ENCODE measurements at regions not wholly inside any gene's neighbourhood (a gene's known extent, or its start where the extent isn't known, plus 50 kb on each side); places are given as distances from the start of the nearest gene placed in this dataset.

GRCh38 chr10:52955337-52955736 lies 182.8 kb upstream of the MBL2 start:
- H3K4me3 ChIP-seq = no peak overlapping the region
- TF ChIP-seq CTCF (IDR thresholded peaks at IDR 0.05) (no peak), POLR2A (IDR thresholded peaks at IDR 0.05) (no peak)
- intact Hi-C loops (cut with DNase I) = no loop called here
- WGBS (ENCODE audit: insufficient coverage, low coverage, low lambda C conversion rate, missing lambda C conversion rate) = 81% methylated on average over 5 of the region's 21 CpGs
- H3K9me3 ChIP-seq = no peaks in the 10 kb centered on the region
- no peaks in the 10 kb centered on the region for H3K27me3 ChIP-seq
- ATAC-seq = no peak
- H3K4me1 ChIP-seq = no peaks in the 10 kb centered on the region
- no peak for DNase-seq
- H3K27ac ChIP-seq = no peak overlapping the region
- H3K36me3 ChIP-seq = no peaks in the 10 kb centered on the region

DNA sequence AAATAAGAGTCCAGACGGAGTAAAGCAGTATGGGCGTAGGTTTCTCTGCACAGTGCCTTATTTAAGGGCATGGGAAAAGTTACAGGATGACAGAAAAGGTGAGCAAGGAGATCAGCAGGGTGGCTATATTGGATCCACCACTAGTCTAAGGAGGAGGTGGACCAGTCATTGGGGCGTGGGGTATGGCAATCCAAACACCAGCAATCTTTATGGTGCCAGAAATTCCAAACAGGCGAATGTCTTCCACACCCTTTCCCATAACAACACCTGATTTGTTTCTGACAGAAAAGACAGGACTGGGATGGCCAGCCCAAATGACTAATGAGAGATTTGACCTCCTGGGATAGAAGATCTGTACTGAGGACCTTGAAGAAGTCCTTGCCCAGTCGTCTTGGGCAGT lies 181.8 kb upstream of the MBL2 start:
- DNase-seq (no peak), ATAC-seq (no peak)
- H3K27me3 ChIP-seq = no peaks in the 10 kb centered on the region
- no peaks in the 10 kb centered on the region for H3K9me3 ChIP-seq
- no peaks in the 10 kb centered on the region for H3K4me1 ChIP-seq
- H3K27ac ChIP-seq = no peak overlapping the region
- TF ChIP-seq CTCF (IDR thresholded peaks at IDR 0.05) (no peak), POLR2A (IDR thresholded peaks at IDR 0.05) (no peak)
- intact Hi-C loops (cut with DNase I) = no loop called here
- H3K4me3 ChIP-seq = no peak overlapping the region
- no peaks in the 10 kb centered on the region for H3K36me3 ChIP-seq
- WGBS (ENCODE audit: insufficient coverage, low coverage, low lambda C conversion rate, missing lambda C conversion rate) = 73% methylated on average over 2 of the region's 5 CpGs

- 76% methylated on average over 7 of the region's 9 CpGs for WGBS (ENCODE audit: insufficient coverage, low coverage, low lambda C conversion rate, missing lambda C conversion rate)
Observed at GRCh38 chr10:52952391-52953055, 179.9 kb upstream of the MBL2 start.

GRCh38 chr10:52951824-52952223 lies 179.2 kb upstream of the MBL2 start:
- ATAC-seq = peak; percentile 93 to 99 (median 96)
- no peak overlapping the region for H3K27ac ChIP-seq
- no peaks in the 10 kb centered on the region for H3K27me3 ChIP-seq
- no peaks in the 10 kb centered on the region for H3K36me3 ChIP-seq
- TF ChIP-seq CTCF (IDR thresholded peaks at IDR 0.05) (peak; percentile 59 to 76 (median 66)), POLR2A (IDR thresholded peaks at IDR 0.05) (no peak)
- peak; percentile 52 to 68 (median 61) for DNase-seq
- intact Hi-C loops (cut with DNase I) = no loop called here
- WGBS (ENCODE audit: insufficient coverage, low coverage, low lambda C conversion rate, missing lambda C conversion rate) = 17% methylated on average over 1 of the region's 5 CpGs
- no peak overlapping the region for H3K4me3 ChIP-seq
- no peaks in the 10 kb centered on the region for H3K4me1 ChIP-seq
- H3K9me3 ChIP-seq = no peaks in the 10 kb centered on the region

More at GRCh38 chr10:52952391-52953055, 179.9 kb upstream of the MBL2 start:
- DNase-seq = no peak
- H3K4me1 ChIP-seq = no peaks in the 10 kb centered on the region
- no peak for ATAC-seq
- no peaks in the 10 kb centered on the region for H3K36me3 ChIP-seq
- no peak overlapping the region for H3K27ac ChIP-seq
- intact Hi-C loops (cut with DNase I) = no loop called here
- no peak overlapping the region for H3K4me3 ChIP-seq
- H3K9me3 ChIP-seq = no peaks in the 10 kb centered on the region
- H3K27me3 ChIP-seq = no peaks in the 10 kb centered on the region
- TF ChIP-seq POLR2A (IDR thresholded peaks at IDR 0.05) (no peak), CTCF (IDR thresholded peaks at IDR 0.05) (no peak)
